ENCODE measurements at regions not wholly inside any gene's neighbourhood (a gene's known extent, or its start where the extent isn't known, plus 50 kb on each side); places are given as distances from the start of the nearest gene placed in this dataset.

DNA sequence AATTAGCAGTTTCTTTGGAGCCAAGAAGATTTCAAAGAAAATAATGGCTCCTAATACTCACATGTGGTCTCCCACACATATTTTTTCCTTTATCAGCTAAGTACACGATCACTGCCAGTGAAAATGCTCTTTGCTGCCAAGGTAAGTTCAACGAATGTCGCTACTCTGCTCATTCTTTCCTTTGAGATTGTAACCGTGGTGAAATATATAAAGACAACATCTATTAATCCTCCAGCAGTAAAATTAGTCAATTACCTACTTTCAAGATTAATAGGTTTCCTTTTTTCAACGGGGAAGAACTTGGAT lies 672.2 kb downstream of the GATA3 start:
- DNase-seq, result no peak

DNA sequence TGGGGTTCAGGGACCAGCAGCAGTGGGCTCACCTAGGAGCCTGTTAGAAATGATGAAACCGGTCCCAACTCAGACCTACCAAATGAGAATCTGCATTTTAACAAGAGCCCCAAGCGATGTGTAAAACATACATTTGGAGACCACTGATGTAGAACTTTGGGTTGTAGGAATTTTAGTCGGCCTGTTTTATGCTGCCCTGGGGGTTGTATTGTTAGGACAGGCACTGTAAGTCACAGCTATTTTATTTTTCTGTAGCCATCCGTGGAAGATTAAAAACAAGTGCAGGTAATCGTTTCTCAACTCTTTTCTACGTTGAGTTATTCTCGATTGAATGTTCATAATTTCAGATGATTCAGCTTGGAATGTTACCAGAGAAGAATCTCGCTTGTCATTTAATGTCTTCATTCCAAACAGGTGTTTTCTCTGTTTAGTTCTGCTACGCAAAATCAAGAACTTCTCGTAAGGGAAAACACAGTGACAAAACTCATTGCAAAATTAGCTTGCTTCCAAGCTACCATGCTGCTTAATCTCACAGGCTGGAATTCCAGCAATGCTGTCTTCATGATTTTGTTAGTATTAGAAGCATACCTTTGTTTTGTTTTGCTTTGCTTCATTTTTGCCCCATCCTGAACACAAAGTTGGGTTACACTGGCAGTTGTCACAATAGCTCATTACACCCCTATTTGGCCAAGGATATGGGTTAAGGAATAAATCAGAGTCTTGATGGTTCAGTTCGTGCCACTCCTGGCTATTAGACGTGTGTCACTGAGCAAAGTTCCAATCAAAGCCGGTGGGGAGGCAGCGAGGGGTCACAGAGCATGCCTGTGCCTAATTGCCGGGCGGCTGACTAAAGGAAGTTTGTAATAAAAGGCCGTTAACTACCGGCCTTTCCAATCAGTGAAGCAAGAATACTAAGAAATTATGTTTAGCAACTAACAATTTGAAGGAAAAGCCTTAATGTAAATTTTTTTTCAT lies 676.9 kb downstream of the GATA3 start:
- no peak for DNase-seq

DNA sequence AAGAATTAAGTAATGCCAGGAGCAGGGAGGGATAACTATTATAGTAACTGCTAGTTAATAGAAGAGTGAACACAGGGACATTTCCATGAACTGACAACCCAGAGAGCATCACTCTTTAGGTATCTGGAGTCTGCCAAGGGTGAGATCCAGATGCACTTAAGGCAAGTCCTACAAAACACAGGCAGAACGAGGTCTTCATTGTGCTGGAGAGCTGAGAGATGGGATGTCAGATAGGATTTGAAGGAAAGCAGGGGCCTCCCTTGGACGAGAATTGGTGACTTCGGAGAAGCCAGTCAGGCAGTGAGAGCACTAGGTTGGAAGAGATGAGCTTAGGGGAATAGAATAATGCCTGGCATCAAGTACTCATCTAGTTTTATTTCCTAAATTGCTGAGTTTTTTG lies 684.5 kb downstream of the GATA3 start:
- no peak for DNase-seq

DNA sequence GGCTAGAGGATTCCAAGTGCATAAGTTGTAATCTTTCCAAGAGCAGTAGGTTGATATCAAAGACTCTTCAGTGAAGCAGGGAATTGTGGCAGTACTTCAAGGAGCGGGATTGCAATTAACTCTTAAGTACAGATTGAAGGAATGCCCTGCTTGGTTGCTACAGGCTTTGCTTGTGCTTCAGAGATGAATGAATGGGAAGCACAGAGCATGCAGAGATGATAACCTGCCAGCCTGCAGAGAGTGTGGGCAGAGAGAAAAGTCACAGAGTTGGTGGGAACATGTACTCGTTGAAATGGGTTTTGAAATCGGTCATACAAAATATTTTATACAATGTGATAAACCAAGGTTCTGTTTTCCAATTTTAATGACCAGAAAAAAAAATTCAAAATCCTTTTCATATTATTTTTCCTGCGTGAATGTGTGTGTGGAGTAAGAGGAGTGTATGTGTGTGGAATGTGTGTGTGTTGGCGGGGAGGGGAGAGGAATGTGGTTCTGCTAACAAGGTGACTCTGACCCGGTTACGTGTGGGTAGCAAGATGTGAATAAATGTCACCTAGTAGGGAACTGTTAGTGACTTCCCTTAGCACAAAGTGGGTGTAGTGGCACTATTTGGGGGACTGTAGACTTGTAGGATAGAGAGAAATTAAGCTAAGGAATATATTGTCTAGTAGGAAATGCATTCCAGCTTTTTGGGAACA lies 697.8 kb downstream of the GATA3 start:
- no peak for DNase-seq

DNA sequence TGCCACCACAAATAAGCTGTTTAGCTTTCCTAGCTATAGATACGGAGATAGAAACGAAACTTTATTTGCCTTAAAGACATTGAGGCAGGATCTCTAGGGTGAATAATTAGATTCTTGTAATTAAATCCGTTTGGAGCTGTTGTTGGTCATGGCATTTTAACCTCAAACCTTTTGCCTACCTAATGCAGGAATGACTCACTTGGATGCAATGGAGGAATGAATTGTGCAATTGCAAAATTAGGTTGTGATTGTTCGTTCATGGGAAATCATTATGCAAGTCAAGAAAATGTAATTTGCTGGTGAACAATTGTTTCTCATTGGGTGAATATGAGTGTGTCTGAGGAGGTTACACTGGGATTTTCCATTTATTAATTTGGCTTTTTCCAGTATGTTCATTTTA lies 703.5 kb downstream of the GATA3 start:
- DNase-seq, result no peak

DNA sequence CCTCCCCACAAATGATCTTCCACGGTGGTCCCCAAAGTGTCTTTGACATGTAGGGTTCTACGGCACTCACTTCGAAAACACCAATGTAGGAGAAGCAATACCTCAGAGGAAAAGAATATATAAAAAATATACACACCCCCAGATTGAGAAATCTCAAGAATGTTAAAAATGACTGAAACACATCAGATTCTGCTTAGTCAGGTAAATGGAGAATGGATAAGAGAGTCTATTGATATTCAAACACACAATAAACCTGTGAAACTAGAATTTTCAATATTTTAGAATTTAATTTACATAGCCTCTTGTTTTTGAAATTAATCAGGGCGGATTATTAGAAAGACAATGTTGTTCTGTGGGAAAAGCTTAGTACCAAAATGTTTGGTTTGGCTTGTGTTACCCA lies 712.4 kb downstream of the GATA3 start:
- no peak for DNase-seq

DNA sequence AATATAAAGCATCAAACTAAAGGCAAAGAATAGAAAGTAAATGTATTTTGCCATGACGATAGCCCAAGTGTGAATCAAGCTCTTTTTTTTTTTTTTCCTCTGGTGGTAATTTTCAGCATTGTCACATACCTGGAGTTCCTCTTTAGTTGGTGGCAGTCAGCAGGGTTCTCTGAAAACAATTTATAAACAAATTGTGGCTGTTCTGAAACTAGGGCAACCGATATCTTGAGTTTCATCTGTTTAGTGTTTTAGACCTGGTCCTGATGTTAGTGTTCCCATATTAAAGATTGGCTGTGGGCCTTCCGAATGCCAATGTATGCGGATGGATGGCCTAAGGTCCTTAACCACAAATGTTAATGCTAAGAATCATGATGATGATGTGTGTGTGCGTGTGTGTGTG lies 713.1 kb downstream of the GATA3 start:
- peak; percentile 14 for DNase-seq

DNA sequence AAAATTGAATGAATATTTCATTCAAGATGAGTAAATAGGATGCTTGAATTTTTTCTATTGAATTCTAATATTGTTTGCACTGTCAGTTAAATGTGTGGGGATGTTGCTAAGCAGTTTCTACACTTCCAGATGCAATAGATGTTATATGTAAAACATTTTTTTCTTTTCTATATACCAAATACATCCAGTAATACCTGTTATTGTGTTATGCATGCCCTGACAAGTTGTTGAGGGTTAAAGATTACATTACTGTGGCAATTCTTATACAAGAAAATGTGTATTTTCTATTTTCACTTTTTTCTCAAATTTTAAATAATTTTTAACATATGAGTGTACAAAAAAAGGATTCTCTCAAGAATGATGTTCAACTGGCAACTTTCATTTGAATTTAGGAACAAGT lies 713.9 kb downstream of the GATA3 start:
- no peak for DNase-seq

DNA sequence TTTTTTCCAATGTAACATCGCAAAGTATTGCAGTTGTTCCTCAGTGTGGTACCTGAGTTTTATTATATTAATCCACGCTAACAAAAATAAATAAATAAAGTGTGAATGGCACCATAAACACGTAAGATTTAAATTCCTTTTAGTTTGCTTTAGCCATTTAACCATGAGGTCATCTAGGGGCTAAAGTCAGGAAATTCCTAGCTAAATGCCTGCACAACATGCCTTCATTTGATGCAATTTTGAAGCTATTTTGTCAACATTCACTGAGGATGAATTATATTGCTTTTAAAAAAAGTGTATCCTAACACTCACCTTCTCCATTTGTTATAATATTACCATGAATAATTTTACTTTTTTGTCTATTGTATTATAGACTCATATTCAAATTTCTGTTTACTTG lies 714.4 kb downstream of the GATA3 start:
- no peak for DNase-seq

DNA sequence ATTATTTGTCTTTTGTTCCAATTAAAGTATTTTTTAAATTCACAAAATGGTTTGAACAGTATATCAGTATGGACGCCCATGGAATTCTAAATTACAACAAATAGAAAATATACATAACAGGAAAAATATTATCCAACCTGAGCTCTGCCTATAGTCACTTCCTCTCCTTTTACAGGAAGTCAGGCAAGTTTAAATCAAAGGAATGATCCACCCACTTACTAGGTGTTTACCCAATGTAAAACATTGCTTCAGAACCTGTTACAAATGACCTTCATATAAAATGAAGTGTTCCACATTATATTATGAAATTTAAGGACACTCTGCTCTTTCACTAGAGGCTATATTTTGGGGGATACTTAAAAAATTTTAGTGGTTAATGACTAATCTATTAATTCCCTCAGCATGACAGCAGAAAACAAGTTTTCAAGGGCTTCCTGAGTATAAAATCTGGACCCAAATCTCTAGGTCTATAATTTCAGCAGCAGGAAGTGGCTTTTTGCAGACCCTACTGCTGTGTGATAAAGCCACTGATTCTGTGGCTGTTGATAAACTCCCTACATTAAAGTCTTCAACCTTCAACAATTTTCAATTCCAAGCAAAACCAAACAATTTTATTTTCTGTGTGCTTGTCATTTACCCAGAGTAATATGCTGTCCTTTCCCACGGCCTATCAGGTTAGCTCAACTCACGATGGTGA lies 722.6 kb downstream of the GATA3 start:
- no peak for DNase-seq

DNA sequence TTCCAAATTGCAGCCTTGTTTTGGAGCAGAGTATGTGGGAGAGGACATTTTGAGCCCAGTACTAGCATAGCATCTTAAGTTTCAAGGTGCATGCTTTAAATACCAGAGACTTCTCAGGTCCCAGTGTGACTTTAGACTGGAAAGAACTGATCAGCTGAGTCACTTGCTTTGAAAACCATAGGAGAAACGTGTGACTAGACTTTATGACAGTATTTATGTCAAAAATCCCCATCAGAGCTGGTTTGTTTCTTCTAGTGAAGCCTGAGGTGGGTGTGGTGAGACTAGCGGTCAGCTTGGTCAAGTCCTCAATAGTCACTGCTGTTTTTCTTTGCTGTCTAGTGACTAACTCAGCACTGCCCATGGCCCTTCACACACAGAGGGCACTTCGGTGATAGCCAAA lies 724.2 kb downstream of the GATA3 start:
- no peak for DNase-seq

DNA sequence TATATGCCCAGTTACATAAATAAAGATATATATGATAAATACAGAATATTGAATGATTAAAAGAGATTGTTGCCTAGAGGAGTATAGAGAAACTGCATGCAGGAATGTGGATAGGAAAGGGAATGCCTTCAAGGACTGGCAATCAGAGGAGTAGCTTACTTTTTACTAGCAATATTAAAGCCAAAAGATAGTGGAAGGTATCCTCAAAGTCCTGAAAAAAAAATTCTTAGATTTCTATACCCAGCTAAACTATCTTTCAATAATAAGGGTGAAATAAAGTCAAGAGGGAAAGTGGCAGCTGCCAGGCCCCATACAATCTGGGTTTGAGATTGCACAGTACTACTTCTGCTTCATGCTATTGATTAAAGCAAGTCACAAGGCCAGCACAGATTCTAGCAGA lies 733.2 kb downstream of the GATA3 start:
- DNase-seq, result no peak

DNA sequence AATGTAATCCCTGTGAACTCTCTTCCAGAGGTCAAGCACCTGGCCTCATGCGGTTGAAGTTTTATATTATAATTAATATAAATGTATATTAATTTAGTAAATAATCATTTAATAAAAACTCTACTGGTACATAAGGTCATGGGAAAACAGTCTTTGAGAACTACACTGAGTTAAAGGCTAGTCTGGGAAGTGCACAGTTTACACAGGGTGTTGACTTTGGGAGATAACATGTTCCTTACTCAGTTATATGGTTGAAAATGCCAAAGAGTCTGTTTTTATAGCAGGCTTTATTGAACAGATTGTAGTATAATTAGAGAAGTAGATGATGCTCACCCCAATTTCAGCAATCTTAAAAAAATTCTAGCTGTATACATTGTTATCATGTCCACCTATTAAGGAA lies 735.9 kb downstream of the GATA3 start:
- DNase-seq, result no peak

DNA sequence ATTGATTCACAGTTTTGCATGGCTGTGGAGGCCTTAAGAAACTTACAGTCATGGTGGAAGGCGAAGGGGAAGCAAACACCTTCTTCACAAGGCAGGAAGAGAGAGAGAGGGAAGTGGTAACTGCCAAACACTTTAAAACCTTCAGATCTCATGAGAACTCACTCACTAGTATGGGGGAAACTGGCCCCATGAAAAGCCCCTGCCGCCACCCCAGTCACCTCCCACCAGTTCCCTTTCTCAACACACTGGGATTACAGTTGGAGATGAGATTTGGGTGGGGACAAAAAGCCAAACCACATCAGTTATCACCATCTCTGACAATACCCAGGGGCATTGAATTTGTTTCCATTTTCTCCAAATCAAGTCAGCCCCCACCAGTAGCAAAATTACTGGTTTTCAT lies 740.4 kb downstream of the GATA3 start:
- DNase-seq, result no peak

DNA sequence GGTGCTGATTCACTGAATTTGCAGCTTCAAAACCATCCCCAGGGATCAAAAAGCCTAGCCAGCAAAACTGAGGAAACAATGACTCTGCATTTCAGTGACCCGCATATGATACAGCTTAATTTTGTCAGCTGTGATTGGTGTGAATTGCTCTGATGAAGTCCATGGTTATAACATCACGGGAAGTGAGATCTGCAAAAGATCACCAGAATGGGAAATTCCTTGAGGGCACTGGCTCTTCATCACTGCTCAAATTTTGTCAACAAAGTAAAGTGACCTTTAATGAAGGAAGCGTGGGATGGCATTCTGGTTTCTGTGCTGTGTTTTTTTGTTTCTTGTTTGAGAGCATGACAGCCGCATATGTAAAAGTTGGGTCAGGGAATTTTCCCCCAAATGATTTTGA lies 745.9 kb downstream of the GATA3 start:
- DNase-seq, result no peak

DNA sequence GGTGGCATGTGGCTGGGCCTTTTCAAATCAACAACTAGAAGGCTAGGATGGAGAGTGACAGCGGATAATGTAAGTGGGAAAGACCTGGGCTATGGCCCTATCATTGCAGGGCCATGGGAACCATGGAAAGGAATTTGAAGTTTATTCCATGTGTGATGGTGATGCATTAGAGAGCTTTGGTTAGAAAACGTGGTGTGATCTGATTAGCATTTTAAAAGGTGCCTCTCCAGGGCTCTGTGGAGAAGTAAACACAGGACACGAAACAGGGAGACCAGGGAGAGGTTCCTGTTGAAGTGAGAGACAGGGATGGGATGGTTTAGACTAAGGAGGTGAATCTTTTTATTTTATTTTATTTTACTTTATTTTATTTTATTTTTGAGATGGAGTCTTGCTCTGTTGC lies 749.5 kb downstream of the GATA3 start:
- DNase-seq, result no peak

DNA sequence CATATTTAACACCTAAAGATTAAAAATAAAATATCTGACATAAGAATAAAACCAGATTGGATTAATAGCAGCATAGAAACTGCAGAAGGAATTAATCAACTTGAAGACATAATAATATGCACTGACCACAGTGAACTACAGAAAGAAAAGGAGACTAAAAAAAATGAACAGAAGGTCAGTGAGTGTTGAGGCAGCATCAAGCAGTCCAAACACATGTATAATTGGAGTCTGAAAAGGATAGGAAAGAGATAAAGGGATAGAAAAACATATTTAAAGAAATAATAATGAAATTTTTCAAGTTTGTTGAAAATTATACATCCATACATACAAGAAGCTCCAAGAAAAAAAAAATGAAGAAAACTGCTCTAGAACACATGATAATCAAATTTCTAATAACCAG lies 756.2 kb downstream of the GATA3 start:
- no peak for DNase-seq

DNA sequence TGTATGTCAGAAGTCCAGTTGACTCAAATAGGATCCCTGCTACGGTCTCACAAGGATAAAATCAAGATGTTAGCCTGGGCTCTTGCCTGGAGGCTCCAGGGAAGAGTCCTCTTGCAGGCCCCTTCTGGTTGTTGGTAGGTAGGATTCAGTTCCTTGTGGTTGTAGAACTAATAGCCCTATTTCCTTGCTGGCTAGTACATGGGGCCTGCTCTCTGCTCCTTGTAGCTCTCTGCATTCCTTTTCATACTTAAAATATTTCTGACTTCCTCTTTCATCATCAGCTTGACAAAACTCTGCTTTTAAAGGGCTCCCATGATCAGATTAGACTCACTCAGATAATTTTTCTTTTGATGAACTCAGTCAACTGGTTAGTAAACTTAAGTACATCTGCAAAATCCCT lies 756.7 kb downstream of the GATA3 start:
- no peak for DNase-seq

DNA sequence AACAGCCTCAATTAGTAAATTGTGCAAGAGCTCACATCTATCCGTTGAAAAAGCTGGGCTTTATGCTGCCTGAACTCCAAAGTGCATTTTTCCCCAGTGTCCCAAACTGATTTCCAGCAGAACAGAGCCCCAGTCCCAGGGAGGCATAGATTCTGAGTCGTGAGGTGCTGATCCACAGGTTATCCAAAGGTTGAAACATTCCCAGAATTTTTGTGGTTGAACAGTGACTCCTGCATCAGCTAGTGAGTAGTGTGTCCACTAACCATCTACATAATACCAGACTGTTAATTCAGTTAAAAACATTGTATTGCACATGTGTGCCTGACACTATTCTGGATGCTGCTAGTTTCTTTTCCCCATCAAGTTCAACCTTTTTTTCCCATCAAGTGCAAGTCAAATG lies 761.5 kb downstream of the GATA3 start:
- DNase-seq, result no peak

DNA sequence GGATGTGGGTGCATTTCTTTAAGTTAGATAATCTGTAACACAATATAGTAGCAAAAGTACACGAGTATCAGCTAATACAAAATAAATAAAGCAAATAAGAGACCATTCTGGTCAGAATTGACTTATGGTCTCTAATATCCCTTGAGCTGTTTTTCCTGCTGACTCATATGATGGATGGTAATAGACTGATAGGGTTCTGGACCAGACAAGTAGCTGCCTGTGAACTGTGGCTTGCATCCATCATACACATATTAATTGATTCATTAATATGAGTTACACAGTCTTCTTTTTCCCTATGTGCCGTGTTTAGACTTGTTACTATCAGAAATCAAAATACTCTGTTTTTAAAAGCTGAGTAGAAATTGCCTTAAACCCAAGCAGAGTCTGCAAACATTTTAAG lies 762.8 kb downstream of the GATA3 start:
- DNase-seq, result no peak

DNA sequence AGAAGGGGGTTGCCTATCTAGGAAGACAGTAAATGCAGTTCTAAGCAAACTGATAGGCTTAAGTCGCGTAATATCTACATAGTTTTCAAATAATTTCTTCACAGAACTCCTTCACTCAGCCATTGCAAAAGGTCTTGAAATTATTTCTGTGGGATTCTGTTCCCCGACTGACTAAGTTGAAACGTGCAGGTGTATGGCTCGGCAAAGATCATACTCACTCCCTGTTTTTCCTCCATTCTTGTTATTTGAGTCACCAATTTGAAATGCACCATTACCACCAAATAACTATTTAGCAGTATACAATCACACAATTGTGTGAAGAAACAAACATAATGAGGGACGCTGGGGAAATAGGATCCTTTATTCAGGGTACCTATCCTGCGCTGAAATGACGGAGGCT lies 771.1 kb downstream of the GATA3 start:
- DNase-seq, result no peak

DNA sequence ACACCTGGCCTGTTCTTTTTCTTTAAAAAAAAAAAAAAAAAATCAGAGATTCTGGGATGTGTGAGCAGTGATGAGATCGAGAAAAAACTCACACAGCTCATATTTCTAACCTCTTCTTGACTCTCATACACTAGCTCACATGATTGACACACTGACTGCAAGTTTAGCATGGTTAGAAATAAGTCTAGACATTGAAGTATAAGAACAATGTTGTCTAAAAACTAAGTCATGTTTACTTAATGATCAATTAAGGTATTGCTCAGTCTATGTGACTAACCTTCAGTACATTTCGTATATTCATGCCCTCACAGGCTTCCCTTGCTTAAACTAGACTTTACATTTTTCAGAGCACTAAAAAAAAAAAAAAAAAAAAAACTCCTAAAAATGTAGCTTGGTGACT lies 775.1 kb downstream of the GATA3 start:
- no peak for DNase-seq

DNA sequence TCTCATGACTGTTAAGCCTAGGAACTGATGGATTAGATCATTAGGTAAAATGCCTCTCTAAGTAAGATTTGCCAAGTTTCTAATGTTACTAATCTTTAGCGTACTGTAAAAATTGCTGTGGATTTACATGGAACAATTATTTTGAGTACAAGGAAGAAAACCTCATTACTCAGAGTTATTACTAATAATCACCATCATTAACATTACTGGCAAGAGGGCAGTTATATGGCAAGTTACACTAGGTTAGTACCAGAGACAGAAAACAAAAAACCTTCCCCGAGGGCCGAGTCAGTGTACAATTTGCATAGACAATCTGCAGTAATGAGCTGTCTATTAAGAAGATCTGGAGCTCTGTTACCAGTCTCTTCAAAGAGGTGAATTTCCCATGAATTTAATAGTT lies 775.6 kb downstream of the GATA3 start:
- no peak for DNase-seq

DNA sequence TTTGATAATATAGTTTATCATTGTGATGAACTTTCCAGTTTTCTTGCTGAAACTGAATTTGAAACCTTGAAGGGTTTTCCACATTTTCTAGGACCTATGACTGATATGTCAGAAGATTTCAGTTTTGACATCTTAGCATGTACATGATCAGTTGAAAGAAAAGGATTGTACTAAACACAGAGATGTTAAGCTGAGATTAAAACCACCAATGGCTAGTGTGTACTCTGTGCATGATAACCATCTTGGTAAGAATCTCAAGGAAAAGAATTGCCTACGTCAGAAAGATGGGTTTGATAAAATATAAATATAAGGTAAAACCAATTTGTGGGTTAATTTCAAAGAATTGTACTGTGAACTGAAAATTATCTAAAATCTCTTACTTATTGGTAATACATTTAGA lies 776.4 kb downstream of the GATA3 start:
- peak; percentile 2 for DNase-seq

All from CD4-positive, alpha-beta T cell treated with Interleukin-12 subunit alpha and Interleukin-12 subunit beta, for 1 hour (primary cell).